Esophagus squamous epithelium (tissue), 4 donors: ENCODE measurements at regions not wholly inside any gene's neighbourhood (a gene's known extent, or its start where the extent isn't known, plus 50 kb on each side); places are given as distances from the start of the nearest gene placed in this dataset.

ENCODE experiments used
- CTCF ChIP-seq, 6 experiments: fragments of 450-650 bp in 4 of 6; fragments of 200-600 bp in 2 of 6; sonication (generic) in 2 of 6; IDR thresholded peaks; one replicate each; pipeline ENCODE4 v1.5.1; 2016 to 2019; ENCODE audit warnings: antibody characterized with exemption in 6 of 6, mild to moderate bottlenecking in 4 of 6, moderate library complexity in 4 of 6
- POLR2A ChIP-seq, 4 donors: fragments of 450-650 bp; IDR thresholded peaks; one replicate each; pipeline ENCODE4 v1.6.1; 2017; ENCODE audit warnings: antibody characterized with exemption in 4 of 4, mild to moderate bottlenecking in 4 of 4, moderate library complexity in 3 of 4

GRCh38 chr5:29853711-29854220, 1339.7 kb upstream of the CDH6 start:
- TF ChIP-seq CTCF (IDR thresholded peaks at IDR 0.05), result no peak
- no peak for TF ChIP-seq POLR2A (IDR thresholded peaks at IDR 0.05)
